Activated CD4-positive, alpha-beta T cell treated with anti-CD3 and anti-CD28 coated beads, Interleukin-2, Interleukin-4, amounts not matched to agents 100 ng/mL and 50 ng/mL, durations not matched to agents 16 hours and 8 hours (primary cell): ENCODE measurements at regions not wholly inside any gene's neighbourhood (a gene's known extent, or its start where the extent isn't known, plus 50 kb on each side); places are given as distances from the start of the nearest gene placed in this dataset.

Source experiments
- DNase-seq: peaks from one replicate; pipeline ENCODE4 v3.0.0-alpha.2; 2020; ENCODE audit warnings: low spot score

- peak; percentile 46 for DNase-seq
Observed at GRCh38 chr16:79264237-79265109, 336.1 kb downstream of the MAF start.

- DNase-seq: peak; percentile 59
Observed at GRCh38 chr16:79263425-79263824, 337.1 kb downstream of the MAF start.
